ENCODE measurements at regions not wholly inside any gene's neighbourhood (a gene's known extent, or its start where the extent isn't known, plus 50 kb on each side); places are given as distances from the start of the nearest gene placed in this dataset.

- no peak for DNase-seq
These were observed 71.9 kb upstream of the HTR1B start for GRCh38 chr6:77535172-77535571.

- no peak for DNase-seq
These were observed 73.4 kb upstream of the HTR1B start for GRCh38 chr6:77536701-77537100.

DNA sequence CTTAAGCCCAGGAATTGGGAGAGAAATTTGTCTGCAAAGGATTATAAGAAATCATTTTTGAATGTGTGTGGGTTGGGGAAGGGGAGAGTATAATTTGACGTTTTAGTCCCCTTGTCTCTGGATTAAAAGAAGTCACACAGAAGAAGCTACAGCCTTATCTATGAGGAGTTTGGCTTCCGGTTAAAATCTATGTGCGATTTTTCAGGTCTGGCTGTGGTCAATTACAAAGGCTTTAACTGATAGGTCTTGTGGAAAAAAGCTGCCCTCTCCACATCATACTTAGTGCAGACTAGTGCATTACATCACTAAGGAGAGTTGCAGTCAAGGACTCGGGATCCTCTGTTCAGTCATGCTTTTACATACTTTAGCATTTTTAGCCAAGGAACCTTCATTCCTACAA is 80.3 kb upstream of the HTR1B start:
- no peak for DNase-seq

DNA sequence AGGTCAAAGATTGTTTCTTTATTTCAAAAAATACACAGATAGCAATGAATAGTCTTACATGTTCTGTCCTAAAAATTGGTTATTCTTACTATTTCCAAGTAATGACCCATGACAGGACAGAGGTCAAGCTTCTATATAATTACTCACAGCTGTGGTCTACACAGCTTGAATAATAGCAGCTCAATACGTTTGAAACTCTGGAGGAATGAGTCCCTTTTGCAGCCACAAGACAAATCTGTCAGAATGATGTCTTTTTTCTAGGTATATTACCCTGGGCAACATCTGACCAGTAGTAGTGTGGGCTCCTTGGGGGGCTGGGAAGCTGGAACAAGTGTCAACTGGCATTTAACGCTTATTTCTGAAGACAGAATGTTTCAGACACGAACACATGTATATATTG is 84.9 kb upstream of the HTR1B start:
- peak; percentile 59 for DNase-seq

DNA sequence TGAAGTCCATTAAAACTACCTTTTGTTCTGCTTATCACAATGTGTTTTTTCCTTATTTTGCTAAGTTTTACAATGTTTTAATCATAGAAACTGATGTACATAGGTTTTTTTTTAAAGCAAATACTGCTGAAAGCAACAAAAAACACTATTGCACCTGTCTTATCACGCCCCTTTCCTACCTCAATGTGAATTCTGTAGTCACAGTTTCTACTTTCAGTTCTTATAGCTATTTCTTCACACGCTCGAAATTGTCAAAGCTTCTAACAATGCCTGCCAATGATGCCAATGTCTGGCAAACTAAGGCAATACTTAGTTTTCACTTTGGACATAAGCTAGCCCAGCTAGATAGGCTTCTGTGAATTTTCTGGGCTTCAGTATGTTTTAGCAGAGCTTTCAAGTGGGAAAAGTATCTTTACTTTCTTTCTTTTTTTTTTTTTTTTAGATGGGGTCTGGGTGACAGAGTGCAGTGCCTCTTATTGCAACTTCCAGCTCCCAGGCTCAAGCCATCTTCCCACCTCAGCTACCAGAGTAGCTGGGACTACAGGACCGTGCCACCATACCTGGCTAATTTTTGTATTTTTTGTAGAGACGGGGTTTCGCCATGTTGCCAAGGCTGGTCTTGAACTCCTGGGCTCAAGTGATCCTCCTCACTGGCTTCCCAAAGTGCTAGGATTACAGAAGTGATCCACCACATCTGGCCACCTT is 85.5 kb upstream of the HTR1B start:
- DNase-seq: no peak

GRCh38 chr6:77551135-77551534 is 87.8 kb upstream of the HTR1B start:
- no peak for DNase-seq

DNA sequence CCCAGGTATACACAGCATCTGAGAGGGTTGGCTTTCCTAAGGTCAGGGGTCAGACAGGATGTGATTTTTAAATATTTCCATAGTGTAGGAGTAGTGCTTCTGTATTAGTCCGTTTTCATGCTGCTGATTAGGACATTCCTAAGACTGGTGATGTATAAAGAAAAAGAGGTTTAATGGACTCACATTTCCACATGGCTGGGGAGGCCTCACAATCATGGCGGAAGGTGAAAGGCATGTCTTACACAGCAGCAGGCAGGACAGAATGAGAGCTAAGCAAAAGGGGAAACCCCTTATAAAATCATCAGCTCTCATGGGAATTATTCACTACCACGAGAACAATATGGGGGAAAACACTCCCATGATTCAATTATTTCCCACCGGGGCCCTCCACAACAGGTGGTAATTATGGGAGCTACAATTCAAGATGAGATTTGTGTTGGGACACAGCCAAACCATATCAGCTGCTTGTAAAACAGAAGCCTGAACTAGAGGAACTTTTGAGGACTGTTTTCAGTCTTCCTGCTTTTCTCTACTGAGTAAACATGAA is 91.0 kb upstream of the MEI4 start:
- DNase-seq: no peak

DNA sequence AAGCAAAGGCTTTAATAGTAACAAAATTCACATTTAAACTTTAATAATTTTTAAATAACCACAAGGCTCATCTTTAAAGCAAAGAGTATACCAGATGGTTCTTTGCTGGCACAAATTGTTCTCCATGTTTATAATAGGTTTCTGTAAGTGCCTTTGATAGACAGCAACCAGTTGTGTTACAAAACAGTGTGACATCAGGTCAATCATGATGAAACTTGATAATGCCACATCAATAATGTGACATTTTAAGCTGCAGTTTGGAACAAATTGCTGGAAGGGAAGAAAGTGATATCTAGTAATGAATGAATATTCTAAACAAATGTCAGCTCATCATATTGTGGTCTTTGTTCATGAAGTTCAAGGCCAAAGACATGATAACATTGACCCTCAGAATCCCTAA is 87.5 kb upstream of the MEI4 start:
- DNase-seq: no peak

DNA sequence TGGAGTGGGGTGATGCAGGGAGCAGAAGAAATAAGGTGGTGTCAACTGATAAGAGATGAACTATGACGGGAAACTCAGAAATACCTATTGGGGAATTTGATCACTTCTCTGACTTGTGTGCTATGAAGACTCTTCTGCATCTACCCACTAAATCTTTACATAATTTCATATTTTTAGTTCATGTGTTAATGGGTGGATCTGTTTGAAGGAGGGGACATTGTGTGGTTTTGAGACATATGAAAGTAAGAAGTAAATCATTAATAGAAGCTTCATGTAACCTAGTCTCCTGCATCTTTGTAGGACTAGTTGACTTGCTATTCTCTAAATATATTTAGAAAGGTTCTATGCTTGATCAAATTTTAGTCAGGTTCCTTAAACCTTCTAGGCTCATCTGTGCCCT is 86.6 kb upstream of the MEI4 start:
- DNase-seq: no peak

- no peak for DNase-seq
These were observed 84.3 kb upstream of the MEI4 start for GRCh38 chr6:77568570-77568969.

GRCh38 chr6:77573843-77574242 is 79.0 kb upstream of the MEI4 start:
- no peak for DNase-seq

DNA sequence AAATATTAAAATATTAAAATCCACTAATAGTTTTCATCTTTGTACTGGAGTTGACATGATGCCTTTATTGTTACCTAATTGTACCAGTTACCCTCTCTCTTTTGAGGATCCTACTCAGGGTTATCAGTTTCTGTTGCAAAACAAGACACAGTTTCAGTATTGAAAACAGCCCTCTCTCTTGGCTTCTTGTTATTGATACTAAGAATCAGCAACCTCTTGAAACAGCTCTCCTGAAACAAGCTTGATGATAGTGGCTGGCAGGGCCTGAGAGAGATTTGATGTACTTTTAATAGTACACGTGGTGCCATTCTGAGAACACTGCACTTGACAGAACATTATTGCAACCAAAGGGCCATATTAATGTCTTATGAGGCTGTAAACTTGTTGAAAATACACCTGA is 64.9 kb upstream of the MEI4 start:
- DNase-seq: no peak

Measured in eye (tissue), 1 donor.